H1 (cell line): ENCODE measurements at regions not wholly inside any gene's neighbourhood (a gene's known extent, or its start where the extent isn't known, plus 50 kb on each side); places are given as distances from the start of the nearest gene placed in this dataset.

ENCODE experiments used
- CTCF ChIA-PET: fragments of 300-600 bp; sonication (Branson Sonifier 250); formaldehyde crosslinking; loops from one replicate; lab custom pipeline; 2021; ENCODE audit not compliant: partially characterized antibody; lab: Charles Lee
- POLR2A ChIA-PET: fragments of 300-600 bp; sonication (Branson Sonifier 250); formaldehyde crosslinking; loops from one replicate; lab custom pipeline; 2021; ENCODE audit warnings: inconsistent platforms; ENCODE audit not compliant: partially characterized antibody; lab: Charles Lee
- DNase-seq, 2 experiments: peaks; one replicate each; pipeline versions ENCODE4 v3.0.0 to v3.0.0-alpha.2; 2010 to 2022; ENCODE audit warnings: low spot score in 2 of 2, low read depth in 1 of 2, mixed read lengths in 1 of 2
- FAIRE-seq: peaks from 2 replicates; lab custom pipeline; 2011; peaks lifted over from hg19 to GRCh38; lab: Jason Lieb, UNC
- H2AFZ ChIP-seq: 2 replicates; pipeline ENCODE4 v1.8.1; 2012; ENCODE audit warnings: low read length, inconsistent platforms
- H2AK5ac ChIP-seq: 2 replicates; pipeline ENCODE4 v1.6.1; 2013; ENCODE audit warnings: low read depth, low read length
- H2BK120ac ChIP-seq: replicated peaks from 2 replicates; pipeline ENCODE3; 2013; ENCODE audit warnings: low read depth, low read length, inconsistent platforms
- H2BK12ac ChIP-seq: 2 replicates; pipeline ENCODE4 v1.6.1; 2013; ENCODE audit warnings: low read depth, low read length
- H2BK15ac ChIP-seq: 2 replicates; pipeline ENCODE4 v1.6.1; 2013; ENCODE audit warnings: low read length
- H2BK20ac ChIP-seq: 2 replicates; pipeline ENCODE4 v1.6.1; 2013; ENCODE audit warnings: low read length
- H2BK5ac ChIP-seq: 2 replicates; pipeline ENCODE4 v1.6.1; 2013; ENCODE audit warnings: low read depth, low read length
- H3K14ac ChIP-seq: 2 replicates; pipeline ENCODE4 v1.6.1; 2013; ENCODE audit warnings: inconsistent platforms; ENCODE audit not compliant: insufficient read length
- H3K18ac ChIP-seq: 2 replicates; pipeline ENCODE4 v1.6.1; 2013; ENCODE audit warnings: low read length; ENCODE audit errors: extremely low read depth
- H3K23ac ChIP-seq: 2 replicates; pipeline ENCODE4 v1.6.1; 2013; ENCODE audit warnings: inconsistent platforms; ENCODE audit not compliant: insufficient read length
- H3K23me2 ChIP-seq: 2 replicates; pipeline ENCODE4 v1.6.1; 2013; ENCODE audit warnings: low read depth, low read length
- H3K27ac ChIP-seq: 2 replicates; pipeline ENCODE4 v1.6.1; 2011; ENCODE audit warnings: low read depth, low read length, inconsistent platforms
- H3K27me3 ChIP-seq, 4 experiments: replicated peaks in 1 of 4; 1 replicate in 1 of 4; 2 replicates in 3 of 4; pipeline versions ENCODE4 v1.6.1 to v1.8.1; 2011 to 2013; ENCODE audit warnings: low read length in 3 of 4, mild to moderate bottlenecking in 3 of 4, inconsistent platforms in 2 of 4, mixed read lengths in 2 of 4, moderate library complexity in 1 of 4; ENCODE audit not compliant: control insufficient read depth in 3 of 4, insufficient read depth in 3 of 4; ENCODE audit errors: extremely low read depth in 1 of 4
- H3K36me3 ChIP-seq, 4 experiments: 2 replicates each; pipeline versions ENCODE4 v1.6.1 to v1.8.1; 2011 to 2013; ENCODE audit warnings: mild to moderate bottlenecking in 4 of 4, low read length in 3 of 4, moderate library complexity in 2 of 4, control low read depth in 1 of 4, inconsistent platforms in 1 of 4; ENCODE audit not compliant: insufficient read depth in 4 of 4, control insufficient read depth in 2 of 4
- H3K4ac ChIP-seq: replicated peaks from 2 replicates; pipeline ENCODE3; 2013; ENCODE audit warnings: low read length, low read depth, mixed read lengths, inconsistent platforms; ENCODE audit not compliant: insufficient read length
- H3K4me1 ChIP-seq, 4 experiments: replicated peaks in 1 of 4; 1 replicate in 1 of 4; 2 replicates in 3 of 4; pipeline versions ENCODE4 v1.6.1 to v1.8.1; 2011 to 2013; ENCODE audit warnings: low read length in 3 of 4, inconsistent platforms in 2 of 4, mixed read lengths in 1 of 4; ENCODE audit not compliant: insufficient read depth in 4 of 4, control insufficient read depth in 3 of 4
- H3K4me2 ChIP-seq, 2 experiments: 2 replicates each; pipeline versions ENCODE4 v1.6.1 to v1.8.1; 2011 to 2013; ENCODE audit warnings: low read depth in 2 of 2, low read length in 2 of 2, control low read depth in 1 of 2, inconsistent platforms in 1 of 2, mild to moderate bottlenecking in 1 of 2; ENCODE audit not compliant: insufficient read depth in 1 of 2
- H3K4me3 ChIP-seq, 4 experiments: fragments of 200-600, 300-600 bp in 1 of 4; sonication (generic), shearing (Covaris generic), sonication (Bioruptor Twin) in 1 of 4; 2 replicates each; pipeline versions ENCODE4 v1.5.1 to v1.8.1; 2011 to 2016; ENCODE audit warnings: low read length in 4 of 4, low read depth in 3 of 4, control low read depth in 2 of 4, inconsistent platforms in 2 of 4, mild to moderate bottlenecking in 2 of 4, mixed read lengths in 1 of 4, moderate library complexity in 1 of 4; ENCODE audit not compliant: insufficient read depth in 2 of 4; ENCODE audit errors: extremely low read depth in 1 of 4
- H3K56ac ChIP-seq: replicated peaks from 2 replicates; pipeline ENCODE3; 2013; ENCODE audit warnings: low read depth, mild to moderate bottlenecking, mixed read lengths, low read length, inconsistent platforms; ENCODE audit not compliant: insufficient read length
- H3K79me1 ChIP-seq: 2 replicates; pipeline ENCODE4 v1.6.1; 2013; ENCODE audit warnings: low read depth, low read length, control low read depth
- H3K79me2 ChIP-seq, 2 experiments: 2 replicates each; pipeline versions ENCODE4 v1.6.1 to v1.8.1; 2012 to 2013; ENCODE audit warnings: low read length in 2 of 2, mild to moderate bottlenecking in 2 of 2, inconsistent platforms in 1 of 2; ENCODE audit not compliant: insufficient read depth in 2 of 2, control insufficient read depth in 1 of 2
- H3K9ac ChIP-seq, 4 experiments: replicated peaks in 1 of 4; 1 replicate in 1 of 4; 2 replicates in 3 of 4; pipeline versions ENCODE4 v1.6.1 to v1.8.1; 2011 to 2013; ENCODE audit warnings: low read depth in 3 of 4, low read length in 3 of 4, control low read depth in 2 of 4, mild to moderate bottlenecking in 2 of 4, moderate library complexity in 2 of 4, inconsistent platforms in 1 of 4; ENCODE audit errors: extremely low read depth in 1 of 4
- H3K9me3 ChIP-seq, 2 experiments: 2 replicates each; pipeline versions ENCODE4 v1.6.1 to v1.8.1; 2012 to 2013; ENCODE audit warnings: mild to moderate bottlenecking in 2 of 2, moderate library complexity in 2 of 2, control low read depth in 1 of 2, inconsistent platforms in 1 of 2, low read depth in 1 of 2, low read length in 1 of 2, mixed read lengths in 1 of 2; ENCODE audit not compliant: insufficient read depth in 2 of 2
- H4K20me1 ChIP-seq, 2 experiments: replicated peaks in 1 of 2; 2 replicates each; pipeline versions ENCODE3 to v1.8.1; 2011 to 2013; ENCODE audit warnings: inconsistent platforms in 2 of 2, low read length in 2 of 2, mild to moderate bottlenecking in 1 of 2; ENCODE audit not compliant: insufficient read depth in 2 of 2, control insufficient read depth in 1 of 2
- H4K5ac ChIP-seq: 2 replicates; pipeline ENCODE4 v1.6.1; 2013; ENCODE audit warnings: low read length, low read depth, mixed read lengths, inconsistent platforms; ENCODE audit not compliant: insufficient read length
- H4K8ac ChIP-seq: 2 replicates; pipeline ENCODE4 v1.8.0; 2013; ENCODE audit warnings: mild to moderate bottlenecking, moderate library complexity, low read length, inconsistent platforms; ENCODE audit not compliant: insufficient read depth; ENCODE audit errors: extremely low read depth
- H4K91ac ChIP-seq: replicated peaks from 2 replicates; pipeline ENCODE3; 2013; ENCODE audit warnings: low read length, mixed read lengths, inconsistent platforms; ENCODE audit not compliant: insufficient read length
- CBX5 ChIP-seq: fragments of 300-800, 300-1000 bp; sonication (generic); IDR thresholded peaks from 2 replicates; pipeline ENCODE4 v1.7.1; 2016; ENCODE audit warnings: antibody characterized with exemption, low read length, low read depth
- CHD2 ChIP-seq: IDR thresholded peaks from 2 replicates; pipeline ENCODE4 v1.6.1; 2012; ENCODE audit warnings: low read length, improper control_type of control experiment
- E2F6 ChIP-seq: IDR thresholded peaks from 2 replicates; pipeline ENCODE4 v1.6.1; 2012; ENCODE audit warnings: inconsistent platforms
- KDM4A ChIP-seq: IDR thresholded peaks from one replicate; pipeline ENCODE4 v1.7.1; 2012; ENCODE audit warnings: low read depth, mild to moderate bottlenecking, moderate library complexity, low read length, inconsistent platforms; ENCODE audit not compliant: severe bottlenecking
- NRF1 ChIP-seq: IDR thresholded peaks from 2 replicates; pipeline ENCODE4 v1.6.1; 2011; ENCODE audit warnings: mild to moderate bottlenecking, low read depth, low read length, improper control_type of control experiment
- RNF2 ChIP-seq: fragments of 200-900, 300-1000 bp; sonication (generic); IDR thresholded peaks from 2 replicates; pipeline ENCODE4 v1.7.1; 2016; ENCODE audit warnings: borderline replicate concordance, low read depth, mild to moderate bottlenecking, antibody characterized with exemption, low read length; ENCODE audit not compliant: poor library complexity, severe bottlenecking; ENCODE audit errors: missing control alignments
- SP2 ChIP-seq: IDR thresholded peaks from 2 replicates; pipeline ENCODE4 v1.6.1; 2012; ENCODE audit warnings: mild to moderate bottlenecking, low read length, inconsistent platforms
- TAF1 ChIP-seq: IDR thresholded peaks from 2 replicates; pipeline ENCODE4 v1.6.1; 2011; ENCODE audit warnings: mild to moderate bottlenecking, low read depth, low read length
- TCF12 ChIP-seq: IDR thresholded peaks from 2 replicates; pipeline ENCODE4 v1.6.1; 2011; ENCODE audit warnings: low read depth, mild to moderate bottlenecking, low read length
- WGBS, 2 experiments: shearing (Covaris generic) in 1 of 2; methylation state at CpG; one replicate each; pipeline versions ENCODE4 v1.1.6 to v1.1.7; 2013 to 2015; ENCODE audit warnings: low lambda C conversion rate in 2 of 2, mixed read lengths in 2 of 2, inconsistent platforms in 1 of 2, low coverage in 1 of 2, missing lambda C conversion rate in 1 of 2; ENCODE audit not compliant: insufficient replicate concordance in 2 of 2, insufficient coverage in 1 of 2, insufficient read length in 1 of 2; ENCODE audit errors: extremely low coverage in 1 of 2, missing lambda C conversion rate in 1 of 2; 5-methylcytosine and 5-hydroxymethylcytosine counted together

- no peak overlapping the region for H4K91ac ChIP-seq
- H3K79me1 ChIP-seq, result no peaks in the 10 kb centered on the region
- no peak for DNase-seq
- no peak overlapping the region for H3K4ac ChIP-seq
- no peaks in the 10 kb centered on the region for H3K36me3 ChIP-seq
- no peaks in the 10 kb centered on the region for H3K79me2 ChIP-seq
- no peak overlapping the region for H2BK5ac ChIP-seq
- ChIA-PET CTCF (no interaction called here), POLR2A (no interaction called here)
- no peaks in the 10 kb centered on the region for H3K4me1 ChIP-seq
- H3K14ac ChIP-seq, result no peak overlapping the region
- no peak overlapping the region for H3K9ac ChIP-seq
- H2BK120ac ChIP-seq, result no peak overlapping the region
- H2BK12ac ChIP-seq, result no peak overlapping the region
- H3K27me3 ChIP-seq, result no peaks in the 10 kb centered on the region
- 95% methylated on average over 2 of the region's 2 CpGs; no CpG with 5 or more reads in 1 of the 2 experiments for WGBS, 2 experiments
- H2BK15ac ChIP-seq, result no peak overlapping the region
- H3K4me3 ChIP-seq, result no peak overlapping the region
- H3K9me3 ChIP-seq, result no peaks in the 10 kb centered on the region
- no peaks in the 10 kb centered on the region for H4K20me1 ChIP-seq
- no peak overlapping the region for H3K4me2 ChIP-seq
- no peak overlapping the region for H2AK5ac ChIP-seq
- H4K5ac ChIP-seq, result no peak overlapping the region
- no peak overlapping the region for H3K56ac ChIP-seq
- no peak for TF ChIP-seq TAF1
- no peak for TF ChIP-seq NRF1
- TF ChIP-seq KDM4A, result no peak
- TF ChIP-seq E2F6, result no peak
- TF ChIP-seq SP2, result no peak
- TF ChIP-seq CHD2, result no peak
- no peak for TF ChIP-seq RNF2
- no peak for TF ChIP-seq CBX5
- TF ChIP-seq TCF12, result no peak
- H2AFZ ChIP-seq, result no peak overlapping the region
- no peak overlapping the region for H3K23ac ChIP-seq
- no peak overlapping the region for H4K8ac ChIP-seq
- H3K18ac ChIP-seq, result no peak overlapping the region
- no peaks in the 10 kb centered on the region for H3K23me2 ChIP-seq
- H3K27ac ChIP-seq, result no peak overlapping the region
- FAIRE-seq, result no peak
- no peak overlapping the region for H2BK20ac ChIP-seq
Measured at GRCh38 chr3:147589016-147589415, 179.9 kb downstream of the ZIC1 start.
